CMK (cell line): ENCODE measurements at regions not wholly inside any gene's neighbourhood (a gene's known extent, or its start where the extent isn't known, plus 50 kb on each side); places are given as distances from the start of the nearest gene placed in this dataset.
"Not testable (repeated sequence)": the region's sequence is repeated elsewhere in the genome, so short reads cannot be mapped to it uniquely, and the experiment has no call there.

Experiments
- DNase-seq: peaks from one replicate; pipeline ENCODE4 v3.0.0-alpha.2; 2010; ENCODE audit warnings: low read depth

DNA sequence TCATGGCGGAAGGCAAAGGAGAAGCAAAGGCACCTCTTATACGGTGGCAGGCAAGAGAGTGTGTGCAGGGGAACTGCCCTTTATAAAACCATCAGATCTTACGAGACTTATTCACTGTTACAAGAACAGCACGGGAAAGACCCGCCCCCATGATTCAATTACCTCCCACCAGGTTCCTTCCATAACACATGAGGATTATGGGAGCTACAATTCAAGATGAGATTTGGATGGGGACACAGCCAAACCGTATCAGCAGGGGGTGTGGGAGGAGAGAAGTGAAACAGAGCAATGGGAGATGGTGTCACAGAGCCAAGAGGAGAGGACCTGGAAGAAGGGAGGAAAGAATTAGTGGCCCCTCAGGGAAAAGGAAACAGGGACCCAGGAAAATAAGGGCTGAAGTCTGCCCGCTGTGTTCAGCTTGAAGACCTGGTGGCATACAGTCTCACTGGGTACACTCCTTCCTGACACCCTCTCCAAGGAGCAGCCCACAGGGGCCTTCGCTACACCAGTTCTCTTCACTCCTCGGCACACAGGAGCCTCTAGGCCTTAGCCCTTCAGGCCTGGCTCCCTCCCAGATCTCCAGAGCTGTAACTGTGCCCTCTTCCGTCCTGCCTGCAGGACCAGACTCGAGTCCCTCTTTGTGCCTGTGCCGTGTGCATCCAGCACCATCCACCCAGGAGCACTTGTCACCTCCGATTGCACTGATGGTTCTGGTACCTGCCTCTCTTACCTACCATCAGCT, 262.1 kb downstream of the EIPR1 start:
- no peak for DNase-seq

DNA sequence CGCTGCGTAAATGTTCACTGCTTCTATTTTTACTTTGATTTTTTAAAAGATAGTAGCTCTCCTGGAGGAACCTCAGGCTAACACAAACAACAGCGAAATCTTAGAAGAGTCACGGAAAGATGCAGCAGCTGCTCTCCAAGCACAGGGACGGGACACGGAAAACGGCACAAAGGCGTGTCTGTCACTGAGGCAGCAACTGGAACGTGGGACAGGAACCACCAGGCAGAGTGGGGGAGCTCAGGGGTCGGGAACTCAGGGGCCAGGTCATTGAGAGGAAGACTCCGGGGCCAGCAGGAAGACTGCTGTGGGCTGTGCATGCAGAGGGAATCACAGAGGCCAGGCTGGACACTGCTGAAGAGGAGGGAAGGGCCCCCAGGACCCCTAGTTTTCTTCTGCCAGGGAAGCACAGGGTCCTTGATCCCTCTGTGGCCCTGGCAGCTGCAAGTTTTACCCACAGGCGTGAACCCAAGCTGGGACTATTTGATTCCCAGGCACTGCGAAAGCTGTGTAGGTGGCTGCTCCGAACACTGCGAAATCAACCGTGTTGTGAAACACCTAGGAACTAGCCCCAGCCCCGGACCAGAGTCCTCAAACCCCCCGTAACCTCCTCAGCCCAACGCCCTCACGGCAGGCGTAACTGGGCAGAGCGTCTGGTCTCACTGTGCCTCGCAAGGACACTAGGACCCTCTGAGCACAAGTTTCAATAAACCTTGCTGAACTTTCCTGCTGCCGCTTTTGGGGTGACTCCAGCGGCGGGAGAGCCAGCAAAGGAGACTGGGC, 263.0 kb downstream of the EIPR1 start:
- no peak for DNase-seq

DNA sequence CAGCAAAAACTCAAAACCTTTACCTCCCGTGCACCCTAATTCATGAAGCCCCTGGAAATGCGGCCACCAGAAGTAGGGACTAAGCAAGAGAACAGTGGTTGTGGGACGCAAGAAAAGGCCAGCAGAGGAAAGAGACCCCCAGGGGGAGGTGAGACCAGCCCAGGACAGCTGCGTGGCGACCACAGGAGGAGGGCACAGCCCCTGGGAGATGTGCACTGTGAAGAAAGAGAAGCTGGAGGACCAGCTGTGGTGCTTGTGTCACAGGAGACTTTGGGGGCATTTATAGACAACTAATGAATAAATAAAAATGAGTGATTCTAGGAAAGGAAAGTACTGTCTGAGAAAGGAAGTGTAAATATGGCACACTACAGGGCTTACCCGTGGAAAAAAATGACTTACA, 263.8 kb downstream of the EIPR1 start:
- no peak for DNase-seq

DNA sequence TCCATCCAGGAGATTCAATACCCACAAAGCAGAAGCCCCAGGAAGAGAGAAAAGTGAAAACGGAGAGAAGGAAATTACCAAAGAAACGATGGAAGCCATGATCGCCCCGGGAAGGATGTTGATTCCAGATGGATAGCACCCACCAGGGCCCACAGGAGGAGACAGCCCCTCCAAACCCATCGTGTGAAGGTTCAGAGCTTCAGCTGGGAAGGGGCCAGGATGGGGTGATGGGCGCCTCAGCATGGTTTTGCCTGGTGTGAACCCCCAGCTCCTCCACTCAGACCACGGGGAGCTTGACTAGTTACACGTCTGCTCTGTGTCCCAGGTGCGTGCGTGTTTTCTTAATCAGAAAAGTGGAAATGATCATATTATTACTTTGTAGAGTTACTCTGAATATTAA, 264.5 kb downstream of the EIPR1 start:
- no peak for DNase-seq

DNA sequence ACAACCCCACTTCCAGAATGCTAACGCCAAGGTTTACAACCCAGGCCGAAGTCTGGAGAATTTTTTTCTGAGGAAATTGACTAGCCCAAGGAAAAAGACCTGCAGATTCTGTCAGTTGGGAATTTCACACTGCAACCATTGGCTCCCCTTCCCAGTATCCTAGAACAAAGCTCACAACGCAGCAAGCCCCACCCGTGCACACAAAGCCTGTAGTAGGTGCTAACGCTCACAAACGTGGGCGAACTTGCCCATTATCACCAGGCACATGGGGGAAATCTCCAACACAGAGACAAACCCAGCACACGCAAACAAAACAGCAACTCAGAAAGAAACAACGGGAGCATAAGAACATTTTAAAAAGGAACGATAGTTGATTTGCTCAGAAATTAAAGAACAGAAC, 265.1 kb downstream of the EIPR1 start:
- no peak for DNase-seq

DNA sequence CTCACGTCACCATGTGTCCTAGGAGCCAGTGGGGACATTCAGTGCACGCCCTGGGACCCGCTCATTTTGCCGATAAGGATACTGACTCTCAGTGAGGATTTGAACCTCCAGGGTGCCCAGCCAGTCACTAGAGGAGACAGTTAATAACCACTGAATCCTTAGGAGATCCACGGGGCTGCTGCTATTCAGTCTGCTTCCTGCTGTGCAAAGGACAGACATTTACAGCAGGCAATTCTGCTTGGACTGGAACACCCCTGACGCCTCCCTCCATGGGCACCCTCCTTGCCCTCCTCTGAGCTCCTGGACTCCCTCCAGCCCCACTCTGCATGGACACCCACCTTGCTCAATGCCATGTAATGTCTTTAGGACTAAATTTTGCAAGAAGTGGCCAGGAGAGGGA, 265.5 kb downstream of the EIPR1 start:
- no peak for DNase-seq

DNA sequence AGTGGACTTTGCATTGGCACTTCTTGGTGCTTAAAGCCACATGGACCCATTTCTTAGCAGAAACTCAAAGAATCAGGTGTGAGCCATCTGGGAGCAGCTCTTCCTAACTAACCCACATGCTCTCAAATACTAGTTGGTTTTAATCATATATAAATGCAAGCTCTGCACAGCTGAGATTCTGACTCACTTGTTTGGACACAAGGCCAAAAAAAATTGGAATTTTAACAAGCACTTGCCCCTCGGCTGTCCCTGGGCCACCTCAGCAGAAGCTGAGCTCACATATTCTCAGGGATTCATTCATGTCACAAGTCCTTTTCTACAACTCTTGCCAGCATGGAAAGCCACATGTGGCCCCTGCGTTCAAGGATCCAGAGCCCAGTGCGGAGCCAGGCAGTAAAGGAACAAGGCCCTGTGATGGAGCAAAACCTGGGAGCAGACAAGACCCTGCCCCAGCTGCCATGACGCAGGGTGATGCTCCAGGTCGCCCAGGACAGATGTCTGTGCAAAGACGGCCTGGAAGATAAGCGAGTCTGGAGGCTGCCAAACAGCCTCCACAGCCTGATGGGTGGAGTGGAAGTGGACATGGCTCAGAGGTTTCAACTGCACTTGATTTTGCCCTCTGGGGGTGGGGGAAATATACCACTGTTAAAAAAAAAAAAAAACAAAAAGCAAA, 266.5 kb downstream of the EIPR1 start:
- no peak for DNase-seq

DNA sequence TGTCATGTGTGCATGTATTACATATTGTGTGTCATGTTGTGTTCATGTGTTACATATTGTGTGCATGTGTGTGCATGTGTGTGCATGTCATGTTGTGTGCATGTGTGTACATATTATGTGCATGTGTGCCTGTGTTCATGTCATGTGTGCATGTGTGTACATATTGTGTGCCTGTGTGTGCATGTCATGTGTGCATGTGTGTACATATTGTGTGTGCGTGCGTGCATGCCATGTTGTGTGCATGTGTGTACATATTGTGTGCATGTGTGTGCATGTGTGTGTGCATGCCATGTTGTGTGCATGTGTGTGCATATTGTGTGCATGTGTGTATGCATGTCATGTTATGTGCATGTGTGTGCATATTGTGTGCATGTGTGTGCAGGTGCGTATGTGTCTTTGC, 267.1 kb downstream of the EIPR1 start:
- DNase-seq, result no peak

DNA sequence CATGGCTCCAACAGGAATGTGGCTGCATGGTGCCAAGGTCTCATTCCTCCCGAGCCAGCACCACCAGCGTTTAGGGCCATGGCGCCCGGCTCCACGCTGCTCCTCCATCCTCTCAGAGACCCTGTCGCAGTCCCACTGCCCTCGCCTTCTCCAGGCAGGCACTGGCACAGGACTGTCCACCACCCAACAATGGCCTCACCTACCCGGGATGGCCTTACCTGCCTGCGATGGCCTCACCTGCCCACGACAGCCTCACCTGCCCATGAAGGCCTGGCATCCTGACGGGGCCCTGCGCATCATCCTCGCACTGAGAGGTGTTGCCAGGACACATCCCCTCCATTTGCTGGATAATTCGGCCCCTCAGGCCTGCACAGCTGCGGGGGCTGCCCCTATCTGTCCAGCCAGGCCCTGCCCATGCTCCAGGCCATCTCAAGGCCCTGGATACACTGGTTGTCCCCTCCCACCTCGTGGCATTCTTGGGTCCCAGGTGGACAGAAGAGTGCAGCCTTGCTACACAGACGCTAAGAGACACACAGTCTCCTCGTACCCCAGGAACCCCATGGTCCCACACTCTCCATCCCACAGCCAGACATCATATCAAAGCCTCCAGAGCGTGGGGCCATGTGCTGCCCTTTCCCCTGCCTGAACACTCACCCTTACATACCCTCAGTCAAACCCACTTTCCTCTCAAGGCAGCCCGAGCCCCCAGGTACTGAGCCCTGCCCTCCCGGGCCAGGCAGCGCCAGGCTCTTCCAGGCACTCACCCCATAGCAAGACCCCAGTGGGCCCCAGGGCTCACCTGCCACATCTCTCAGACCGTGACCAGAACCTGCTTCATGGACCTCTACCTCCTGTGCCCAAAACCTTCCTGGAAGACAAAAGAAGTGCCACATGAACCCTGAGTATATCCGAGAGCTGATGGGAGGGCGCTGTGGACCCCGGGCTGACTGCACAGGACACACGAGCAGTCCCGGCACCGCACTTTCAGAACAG, 268.6 kb downstream of the EIPR1 start:
- DNase-seq, result no peak

DNA sequence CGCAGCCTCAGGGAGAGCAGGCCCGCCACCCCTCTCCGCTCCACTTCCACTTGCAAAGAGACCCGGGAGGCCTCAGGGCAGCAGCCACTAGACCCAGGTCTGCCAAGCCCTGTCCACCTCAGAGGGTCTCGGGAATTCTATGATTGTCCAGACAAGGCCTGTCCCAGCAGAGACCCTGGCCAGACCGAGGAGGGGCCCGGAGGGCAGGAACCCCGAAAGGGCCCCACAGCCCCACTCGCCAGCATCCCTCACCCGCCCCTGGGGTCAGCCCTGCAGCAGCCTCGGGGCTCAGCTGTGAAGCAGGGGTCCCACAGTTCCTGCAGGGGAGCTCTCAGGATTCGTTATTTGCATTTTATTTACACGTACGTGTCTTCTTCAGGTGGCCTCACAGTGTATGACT, 269.5 kb downstream of the EIPR1 start:
- DNase-seq, result no peak

DNA sequence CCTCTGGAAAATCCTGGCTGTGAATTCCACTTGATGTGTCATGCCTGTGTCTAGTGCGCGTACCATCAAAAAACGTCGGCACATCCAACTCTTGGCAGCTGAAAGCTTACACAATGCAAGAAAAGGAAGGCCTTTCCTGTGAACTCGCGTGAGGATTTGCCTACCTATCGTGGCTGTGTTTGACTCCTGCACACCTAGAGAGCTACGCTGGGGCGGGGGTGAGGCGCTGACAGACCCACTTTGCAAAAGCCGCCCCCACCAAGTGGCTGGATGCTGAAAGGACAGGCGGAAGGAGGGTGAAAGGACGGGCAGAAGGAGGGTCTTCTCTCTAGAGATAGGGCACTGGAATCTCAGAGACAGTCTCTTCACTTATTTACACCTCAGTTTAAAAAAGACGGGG, 270.1 kb downstream of the EIPR1 start:
- DNase-seq, result no peak

DNA sequence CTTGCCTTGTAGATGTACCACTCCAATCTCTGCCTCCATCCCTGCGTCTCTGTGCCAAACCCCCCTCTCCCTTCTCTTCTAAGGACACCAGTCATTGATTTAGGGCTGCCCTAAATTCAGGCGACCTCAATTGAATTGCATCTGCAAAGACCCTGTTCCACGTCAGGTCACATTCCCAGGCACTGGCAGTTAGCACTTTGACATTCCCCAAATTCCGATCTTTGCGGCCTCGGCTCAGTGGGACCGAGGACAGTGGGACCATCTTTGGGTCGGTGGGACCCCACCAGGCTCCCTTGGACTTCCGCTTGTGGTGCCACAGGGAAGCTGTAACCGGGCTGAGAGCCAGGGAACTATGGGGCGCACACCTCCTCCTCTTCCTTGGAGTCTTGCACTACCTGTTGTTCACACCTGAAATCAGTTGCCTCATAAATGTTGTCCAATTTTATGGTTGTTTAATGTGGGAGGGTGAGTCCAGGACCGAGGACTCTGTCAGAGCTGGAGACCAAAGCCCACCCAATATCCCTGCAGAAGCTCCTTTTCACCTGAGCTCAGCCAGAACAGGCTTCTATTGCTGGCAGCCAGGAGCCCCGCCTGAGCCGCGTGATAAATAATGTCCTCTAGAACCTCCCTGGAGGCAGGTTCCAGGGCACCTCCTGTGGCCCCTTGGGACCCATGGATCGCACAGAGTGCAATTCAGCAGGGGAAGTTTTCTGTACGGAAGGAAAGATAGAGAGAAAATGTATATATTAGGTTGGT, 271.6 kb downstream of the EIPR1 start:
- no peak for DNase-seq

DNA sequence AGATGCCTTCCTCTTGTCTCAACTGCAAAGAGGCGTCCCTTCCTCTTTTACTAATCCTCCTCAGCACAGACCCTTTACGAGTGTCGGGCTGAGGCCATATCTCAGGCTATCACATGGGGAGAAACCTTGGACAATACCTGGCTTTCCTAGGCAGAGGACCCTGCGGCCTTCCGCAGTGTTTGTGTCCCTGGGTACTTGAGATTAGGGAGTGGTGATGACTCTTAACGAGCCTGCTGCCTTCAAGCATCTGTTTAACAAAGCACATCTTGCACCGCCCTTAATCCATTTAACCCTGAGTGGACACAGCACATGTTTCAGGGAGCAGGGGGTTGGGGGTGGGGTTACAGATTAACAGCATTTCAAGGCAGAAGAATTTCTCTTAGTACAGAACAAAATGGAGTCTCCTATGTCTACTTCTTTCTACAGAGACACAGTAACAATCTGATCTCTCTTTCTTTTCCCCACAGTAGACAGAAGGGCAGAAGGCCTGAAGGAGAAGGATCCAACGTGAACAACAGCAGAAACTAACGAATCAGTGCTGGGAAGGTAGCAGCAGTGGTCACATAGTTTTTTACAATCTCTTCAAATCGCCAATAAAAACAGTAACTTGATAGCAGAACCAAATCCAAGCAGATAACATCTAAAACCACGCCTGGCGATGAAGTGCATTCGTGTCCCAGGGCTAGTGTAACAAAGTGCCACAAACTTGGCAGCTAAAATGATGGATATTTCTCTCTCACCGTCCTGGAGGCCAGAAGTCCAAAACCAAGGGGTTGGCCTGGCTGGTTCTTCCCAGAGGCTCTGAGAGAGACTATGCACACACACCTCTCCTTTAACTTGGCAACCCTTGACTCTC, 272.4 kb downstream of the EIPR1 start:
- not testable (repeated sequence) for DNase-seq

DNA sequence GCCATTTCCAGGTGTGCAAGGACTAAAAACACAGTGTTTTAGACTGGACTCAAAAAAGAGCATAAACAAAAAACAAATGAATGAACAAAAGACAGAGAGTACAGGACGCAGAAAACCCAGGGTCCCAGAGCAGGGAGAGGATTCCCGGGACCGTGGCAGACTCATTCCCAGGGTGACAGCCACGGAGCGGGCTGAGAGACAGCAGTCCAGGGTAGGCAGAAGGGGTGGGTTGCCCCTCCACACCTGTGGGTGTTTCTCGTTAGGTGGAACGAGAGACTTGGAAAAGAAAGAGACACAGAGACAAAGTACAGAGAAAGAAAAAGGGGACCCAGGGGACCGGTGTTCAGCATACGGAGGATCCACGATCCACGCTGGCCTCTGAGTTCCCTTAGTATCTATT, 273.4 kb downstream of the EIPR1 start:
- DNase-seq, result no peak

DNA sequence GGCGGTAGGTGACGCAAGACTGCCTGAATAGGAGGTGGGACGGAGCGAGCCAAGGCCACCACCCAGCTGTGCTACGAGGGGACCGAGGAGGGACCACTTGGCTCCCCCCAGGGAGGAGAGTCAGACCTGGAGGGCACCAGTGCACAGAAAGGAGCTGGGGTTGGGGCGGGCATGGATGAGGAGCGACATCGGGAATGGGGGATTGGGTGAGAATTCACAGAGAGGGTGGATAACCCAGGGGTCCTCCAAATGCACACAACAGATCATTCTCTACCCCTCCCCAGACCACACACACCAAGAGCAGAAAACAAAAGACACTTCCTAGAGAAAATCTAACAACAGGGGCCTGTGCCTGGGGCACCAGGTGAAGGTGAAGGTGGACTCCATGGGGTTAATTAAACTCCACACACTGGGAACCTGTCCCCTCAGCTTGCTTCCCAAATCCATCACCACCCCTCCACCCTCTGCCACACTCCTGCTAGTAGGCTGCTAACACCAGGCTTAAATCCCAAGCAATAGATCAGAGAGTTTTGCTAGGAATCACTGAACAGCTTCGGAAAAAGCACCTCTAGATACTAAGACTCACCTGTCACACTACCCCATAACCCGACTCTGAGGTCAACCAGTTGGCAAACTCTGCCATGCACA, 274.6 kb downstream of the EIPR1 start:
- DNase-seq, result no peak

DNA sequence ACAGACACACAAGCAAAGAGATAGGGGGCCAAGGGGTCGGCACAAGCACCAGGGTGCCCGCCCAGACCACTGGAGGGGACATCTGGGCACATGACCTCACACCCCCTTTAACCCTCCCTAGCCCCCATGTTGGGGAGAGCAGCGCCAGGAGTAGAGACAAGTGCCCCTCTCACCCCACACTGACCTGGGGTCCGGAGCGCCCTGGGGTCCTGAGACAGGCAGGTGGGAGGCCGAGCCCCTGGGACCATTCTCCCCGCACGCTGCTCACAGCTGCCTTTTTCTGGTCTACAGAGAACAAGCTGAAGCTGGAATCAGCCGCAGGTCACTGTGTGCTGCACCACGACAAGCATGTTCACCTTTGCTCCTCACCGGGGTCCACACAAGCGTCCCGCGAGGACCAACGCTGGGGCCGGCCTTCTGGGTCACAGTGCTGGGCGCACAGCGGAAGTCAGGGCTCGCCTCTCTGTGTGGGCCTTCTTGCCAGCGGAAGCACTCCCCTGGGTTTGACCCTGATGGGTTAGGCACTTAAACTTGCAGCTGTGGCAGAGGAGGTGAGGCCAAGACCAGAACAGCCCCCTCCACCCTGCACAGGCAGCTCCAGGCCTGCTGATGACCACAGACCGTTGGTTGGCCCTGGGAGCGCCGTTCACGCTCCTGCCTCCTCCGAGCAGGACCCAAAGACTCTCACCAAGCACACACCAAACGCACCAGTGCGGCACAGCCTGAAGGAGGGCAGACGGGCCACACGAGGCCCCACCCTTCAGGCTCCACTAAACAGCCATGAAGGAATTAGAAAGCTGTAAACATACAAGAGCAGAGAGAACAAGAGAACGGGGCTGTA, 275.3 kb downstream of the EIPR1 start:
- no peak for DNase-seq

DNA sequence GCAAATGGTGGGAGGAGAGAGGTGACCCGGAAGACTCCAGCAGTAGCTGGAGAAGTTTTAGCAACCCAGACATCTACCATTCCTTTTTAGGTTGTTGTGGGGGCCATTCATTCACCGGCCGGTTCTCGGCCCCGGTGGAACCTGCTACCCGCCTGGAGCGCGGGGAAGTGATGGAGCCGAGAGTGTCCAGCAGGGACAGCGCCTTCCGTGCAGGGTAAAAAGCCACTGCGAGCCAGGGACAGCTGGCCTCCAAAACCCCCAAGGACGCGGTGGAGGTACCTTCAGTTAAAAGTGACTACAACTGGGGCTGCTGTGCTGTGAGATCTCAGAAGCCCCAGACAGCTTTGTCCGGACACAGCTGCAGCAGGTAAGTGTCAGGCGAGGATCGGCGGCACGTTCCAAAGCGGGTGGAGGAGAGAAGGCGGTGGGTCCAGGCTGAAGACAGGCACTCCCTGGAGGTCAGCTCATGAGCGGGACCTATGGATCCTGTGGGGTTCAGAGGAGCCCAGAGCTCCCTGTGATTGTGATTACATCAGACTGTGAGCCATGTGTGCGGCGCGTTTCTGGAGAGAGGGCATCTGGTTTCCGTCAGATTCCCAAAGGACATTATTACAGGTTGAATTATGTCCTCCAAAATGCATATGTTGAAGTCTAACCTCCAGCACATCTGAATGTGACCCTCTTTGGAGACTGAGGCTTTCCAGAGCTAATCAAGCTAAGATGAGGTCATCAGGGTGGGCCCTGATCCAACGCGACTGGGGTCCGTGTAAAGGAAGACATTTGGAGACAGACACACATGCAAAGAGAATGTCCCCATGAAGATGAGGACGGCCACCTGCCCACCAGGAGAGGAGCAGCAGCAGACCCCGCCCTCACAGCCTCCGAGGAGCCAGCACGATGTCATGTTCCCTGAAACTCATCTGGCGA, 276.3 kb downstream of the EIPR1 start:
- DNase-seq, result no peak

DNA sequence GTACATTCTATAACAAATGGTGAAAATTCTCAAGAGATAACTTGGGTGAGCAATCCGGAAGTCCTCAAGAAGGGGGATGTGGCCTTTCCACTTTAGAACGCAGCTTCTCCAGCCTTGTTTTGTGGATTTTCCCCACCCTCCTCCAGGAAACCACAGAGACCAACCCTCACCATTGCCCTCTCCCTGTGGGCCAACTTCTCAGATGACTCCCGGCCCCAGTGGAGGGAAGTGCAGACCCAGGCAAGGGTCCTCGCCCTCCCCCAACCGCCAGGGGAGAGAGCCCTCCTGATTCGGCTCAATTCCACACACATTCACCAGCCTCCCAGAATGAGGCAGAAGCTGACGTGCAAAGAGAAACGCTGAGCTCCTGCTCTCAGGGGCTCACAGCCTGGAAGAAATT, 277.2 kb downstream of the EIPR1 start:
- DNase-seq, result no peak
